ENCODE measurements at regions not wholly inside any gene's neighbourhood (a gene's known extent, or its start where the extent isn't known, plus 50 kb on each side); places are given as distances from the start of the nearest gene placed in this dataset.

DNA sequence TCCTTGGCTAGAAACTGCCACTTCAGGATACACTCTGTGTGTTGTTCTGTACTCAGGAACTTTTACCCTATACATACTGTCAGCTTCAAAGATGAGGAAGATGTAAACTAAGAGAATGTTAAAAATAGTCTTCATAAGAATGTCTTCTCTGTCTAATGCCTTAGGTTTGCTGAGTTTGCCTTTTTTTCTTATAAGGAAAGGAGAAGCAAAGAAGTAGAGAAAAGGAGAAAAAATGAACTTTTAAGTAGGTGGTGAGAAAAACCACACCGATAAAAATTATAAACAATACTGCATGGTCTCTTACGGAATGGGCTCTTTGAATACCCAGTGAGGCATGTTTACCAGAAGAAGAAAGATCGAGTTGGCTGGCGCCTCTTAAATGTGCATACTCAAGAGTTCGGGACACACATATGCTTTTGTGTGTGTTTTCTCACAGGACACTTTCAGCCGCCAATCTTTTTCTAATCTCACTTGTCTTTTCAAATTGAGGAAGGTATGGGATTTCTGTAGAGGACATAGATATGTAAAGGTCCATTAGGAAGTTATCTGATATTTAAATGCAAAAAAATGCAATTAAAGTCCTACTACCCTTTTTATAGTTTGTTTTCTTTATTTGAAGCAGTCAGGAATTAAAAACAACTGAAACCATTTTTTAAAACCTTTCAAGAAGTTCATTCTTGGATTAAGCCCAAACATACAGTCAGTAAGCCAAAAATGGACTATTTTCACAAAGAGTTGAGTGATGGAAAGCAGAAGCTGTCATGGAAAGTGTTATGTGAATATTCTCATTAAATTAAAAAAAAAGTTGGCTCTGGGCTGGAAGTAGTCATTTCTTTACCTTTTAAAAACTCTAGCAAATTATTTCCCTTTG is 100.6 kb upstream of the MDFIC start:
- intact Hi-C loops (cut with DNase I) = no loop called here
- H3K36me3 ChIP-seq = no peaks in the 10 kb centered on the region
- no peaks in the 10 kb centered on the region for H3K27me3 ChIP-seq
- no peak for DNase-seq
- TF ChIP-seq, protein P1, sequence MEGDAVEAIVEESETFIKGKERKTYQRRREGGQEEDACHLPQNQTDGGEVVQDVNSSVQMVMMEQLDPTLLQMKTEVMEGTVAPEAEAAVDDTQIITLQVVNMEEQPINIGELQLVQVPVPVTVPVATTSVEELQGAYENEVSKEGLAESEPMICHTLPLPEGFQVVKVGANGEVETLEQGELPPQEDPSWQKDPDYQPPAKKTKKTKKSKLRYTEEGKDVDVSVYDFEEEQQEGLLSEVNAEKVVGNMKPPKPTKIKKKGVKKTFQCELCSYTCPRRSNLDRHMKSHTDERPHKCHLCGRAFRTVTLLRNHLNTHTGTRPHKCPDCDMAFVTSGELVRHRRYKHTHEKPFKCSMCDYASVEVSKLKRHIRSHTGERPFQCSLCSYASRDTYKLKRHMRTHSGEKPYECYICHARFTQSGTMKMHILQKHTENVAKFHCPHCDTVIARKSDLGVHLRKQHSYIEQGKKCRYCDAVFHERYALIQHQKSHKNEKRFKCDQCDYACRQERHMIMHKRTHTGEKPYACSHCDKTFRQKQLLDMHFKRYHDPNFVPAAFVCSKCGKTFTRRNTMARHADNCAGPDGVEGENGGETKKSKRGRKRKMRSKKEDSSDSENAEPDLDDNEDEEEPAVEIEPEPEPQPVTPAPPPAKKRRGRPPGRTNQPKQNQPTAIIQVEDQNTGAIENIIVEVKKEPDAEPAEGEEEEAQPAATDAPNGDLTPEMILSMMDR (IDR thresholded peaks at IDR 0.05) = no peak
- TF ChIP-seq POLR2A (IDR thresholded peaks at IDR 0.05) = no peak
- no peak for TF ChIP-seq EP300 (IDR thresholded peaks at IDR 0.05)
- WGBS, 3 donors = 8 to 15% (median 9%) methylated on average over 6 of the region's 6 CpGs
- no peak overlapping the region for H3K27ac ChIP-seq
- no peaks in the 10 kb centered on the region for H3K9me3 ChIP-seq
- no peak overlapping the region for H3K4me3 ChIP-seq
- peaks cover 4% of the 10 kb centered on the region for H3K4me1 ChIP-seq (ENCODE audit: insufficient read depth)

DNA sequence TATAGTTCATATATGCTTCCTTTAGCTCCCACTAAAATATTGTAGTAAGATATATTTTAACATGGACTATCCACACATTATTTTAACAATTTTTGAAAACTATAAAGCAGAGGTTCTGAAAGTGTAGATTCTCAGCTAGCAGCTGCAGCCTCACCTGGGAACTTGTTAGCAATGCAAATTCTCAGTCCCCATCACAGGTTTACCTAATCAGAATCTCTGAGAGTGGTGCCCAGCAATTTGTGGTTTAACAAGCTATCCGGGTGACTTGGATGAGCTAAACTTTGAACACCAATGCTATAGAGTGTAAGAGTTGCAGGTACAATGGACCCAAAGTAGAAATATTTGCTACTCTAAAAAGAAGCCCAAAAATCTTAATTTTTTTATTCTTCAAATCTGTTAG is 99.8 kb upstream of the MDFIC start:
- DNase-seq = no peak
- intact Hi-C loops (cut with DNase I) = no loop called here

DNA sequence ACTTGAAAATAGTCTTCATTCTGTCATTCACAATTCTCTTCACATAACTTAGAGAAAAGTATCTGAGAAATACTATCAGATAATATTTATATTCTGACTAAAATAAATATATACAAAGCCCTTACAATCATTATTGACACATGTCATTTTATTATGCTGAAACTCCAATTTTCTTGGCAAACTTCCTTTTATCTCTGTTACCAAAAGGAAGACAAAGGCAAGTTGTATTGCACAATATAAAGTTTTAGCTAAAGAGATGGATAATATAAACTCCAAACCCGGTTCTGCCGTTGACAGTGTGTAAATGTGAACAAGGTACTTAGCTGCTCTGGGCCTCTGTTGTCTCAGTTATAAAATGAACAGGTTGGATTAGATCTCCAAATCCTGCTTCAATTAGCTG is 99.0 kb upstream of the MDFIC start:
- no peak for DNase-seq
- WGBS, 3 donors = 93 to 95% (median 94%) methylated on average over 2 of the region's 2 CpGs
- Histone ChIP-seq H3K27ac (no peak overlapping the region), H3K36me3 (no peaks in the 10 kb centered on the region), H3K4me3 (no peak overlapping the region), H3K27me3 (no peaks in the 10 kb centered on the region), H3K9me3 (no peaks in the 10 kb centered on the region), H3K4me1 (ENCODE audit: insufficient read depth) (peaks cover 4% of the 10 kb centered on the region)
- no peak for TF ChIP-seq EP300 (IDR thresholded peaks at IDR 0.05)
- TF ChIP-seq, protein P1 (IDR thresholded peaks at IDR 0.05) = no peak
- no peak for TF ChIP-seq POLR2A (IDR thresholded peaks at IDR 0.05)
- intact Hi-C loops (cut with DNase I) = no loop called here

More for the DNA sequence above, 99.8 kb upstream of the MDFIC start:
- TF ChIP-seq POLR2A (IDR thresholded peaks at IDR 0.05) (no peak), EP300 (IDR thresholded peaks at IDR 0.05) (no peak)
- Histone ChIP-seq H3K27me3 (no peaks in the 10 kb centered on the region), H3K4me1 (ENCODE audit: insufficient read depth) (peaks cover 4% of the 10 kb centered on the region), H3K4me3 (no peak overlapping the region), H3K27ac (no peak overlapping the region), H3K9me3 (no peaks in the 10 kb centered on the region), H3K36me3 (no peaks in the 10 kb centered on the region)
- WGBS, 3 donors = 84 to 94% (median 91%) methylated on average over 1 of the region's 1 CpG

DNA sequence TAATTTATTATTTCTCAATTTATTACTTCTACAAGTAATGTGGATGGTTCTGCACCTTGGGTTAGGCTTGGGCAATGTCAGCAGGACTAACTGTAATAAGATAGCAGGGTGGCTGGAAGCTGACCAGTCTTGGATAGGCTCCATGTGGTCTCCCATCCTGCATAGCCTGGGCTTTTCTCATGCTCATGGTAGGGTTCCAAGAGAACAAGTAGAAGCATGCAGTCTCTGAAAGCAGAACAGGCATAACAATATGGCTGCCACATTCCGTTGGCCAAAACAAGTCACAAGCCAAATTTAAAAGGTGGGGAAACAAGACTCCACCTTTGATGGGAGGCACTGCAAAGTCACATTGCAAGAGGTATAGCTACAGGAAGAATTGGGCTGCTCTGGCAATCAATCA is 98.6 kb upstream of the MDFIC start:
- 93 to 100% (median 100%) methylated on average over 1 of the region's 1 CpG for WGBS, 3 donors
- H3K36me3 ChIP-seq = no peaks in the 10 kb centered on the region
- H3K27ac ChIP-seq = no peak overlapping the region
- peaks cover 4% of the 10 kb centered on the region for H3K4me1 ChIP-seq (ENCODE audit: insufficient read depth)
- intact Hi-C loops (cut with DNase I) = no loop called here
- H3K27me3 ChIP-seq = no peaks in the 10 kb centered on the region
- TF ChIP-seq EP300 (IDR thresholded peaks at IDR 0.05) = no peak
- TF ChIP-seq, protein P1 (IDR thresholded peaks at IDR 0.05) = no peak
- no peak for TF ChIP-seq POLR2A (IDR thresholded peaks at IDR 0.05)
- no peak overlapping the region for H3K4me3 ChIP-seq
- no peak for DNase-seq
- H3K9me3 ChIP-seq = no peaks in the 10 kb centered on the region

DNA sequence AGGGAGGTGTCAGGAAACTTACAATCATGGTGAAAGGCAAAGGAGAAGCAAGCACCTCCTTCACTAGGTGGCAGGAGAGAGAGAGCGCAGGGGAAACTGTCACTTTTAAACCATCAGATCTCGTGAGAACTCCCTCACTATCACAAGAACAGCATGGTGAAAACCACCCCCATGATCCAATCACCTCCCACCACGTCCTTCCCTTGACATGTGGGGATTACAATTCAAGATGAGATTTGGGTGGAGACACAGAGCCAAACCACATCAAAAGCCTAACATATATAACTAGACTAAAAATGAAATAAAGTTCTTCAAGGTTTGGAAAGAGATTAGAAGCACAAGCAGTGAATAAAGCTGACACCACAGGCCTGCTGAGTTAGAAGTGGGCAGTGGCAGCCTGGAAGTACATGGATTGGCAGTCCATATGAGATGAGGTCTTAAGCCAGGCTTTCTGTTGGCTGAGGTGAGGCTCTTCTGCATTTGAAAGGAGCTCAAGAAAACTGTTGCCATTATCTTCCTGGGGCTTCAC is 96.4 kb upstream of the MDFIC start:
- Histone ChIP-seq H3K9me3 (no peaks in the 10 kb centered on the region), H3K36me3 (no peaks in the 10 kb centered on the region), H3K27ac (no peak overlapping the region), H3K4me3 (no peak overlapping the region), H3K27me3 (peaks cover 2% of the 10 kb centered on the region), H3K4me1 (ENCODE audit: insufficient read depth) (no peaks in the 10 kb centered on the region)
- TF ChIP-seq, protein P1 (IDR thresholded peaks at IDR 0.05) = no peak
- TF ChIP-seq POLR2A (IDR thresholded peaks at IDR 0.05) = no peak
- 77% methylated on average over 3 of the region's 3 CpGs for WGBS, 3 donors
- intact Hi-C loops (cut with DNase I) = no loop called here
- no peak for DNase-seq
